Left kidney (tissue), 1 donor: ENCODE measurements at regions not wholly inside any gene's neighbourhood (a gene's known extent, or its start where the extent isn't known, plus 50 kb on each side); places are given as distances from the start of the nearest gene placed in this dataset.
A peak's percentile ranks its signal among the peaks of the same experiment; 100 is the strongest.

ENCODE experiments used
- DNase-seq: peaks from one replicate; pipeline ENCODE4 v3.0.0-alpha.2; 2013

DNA sequence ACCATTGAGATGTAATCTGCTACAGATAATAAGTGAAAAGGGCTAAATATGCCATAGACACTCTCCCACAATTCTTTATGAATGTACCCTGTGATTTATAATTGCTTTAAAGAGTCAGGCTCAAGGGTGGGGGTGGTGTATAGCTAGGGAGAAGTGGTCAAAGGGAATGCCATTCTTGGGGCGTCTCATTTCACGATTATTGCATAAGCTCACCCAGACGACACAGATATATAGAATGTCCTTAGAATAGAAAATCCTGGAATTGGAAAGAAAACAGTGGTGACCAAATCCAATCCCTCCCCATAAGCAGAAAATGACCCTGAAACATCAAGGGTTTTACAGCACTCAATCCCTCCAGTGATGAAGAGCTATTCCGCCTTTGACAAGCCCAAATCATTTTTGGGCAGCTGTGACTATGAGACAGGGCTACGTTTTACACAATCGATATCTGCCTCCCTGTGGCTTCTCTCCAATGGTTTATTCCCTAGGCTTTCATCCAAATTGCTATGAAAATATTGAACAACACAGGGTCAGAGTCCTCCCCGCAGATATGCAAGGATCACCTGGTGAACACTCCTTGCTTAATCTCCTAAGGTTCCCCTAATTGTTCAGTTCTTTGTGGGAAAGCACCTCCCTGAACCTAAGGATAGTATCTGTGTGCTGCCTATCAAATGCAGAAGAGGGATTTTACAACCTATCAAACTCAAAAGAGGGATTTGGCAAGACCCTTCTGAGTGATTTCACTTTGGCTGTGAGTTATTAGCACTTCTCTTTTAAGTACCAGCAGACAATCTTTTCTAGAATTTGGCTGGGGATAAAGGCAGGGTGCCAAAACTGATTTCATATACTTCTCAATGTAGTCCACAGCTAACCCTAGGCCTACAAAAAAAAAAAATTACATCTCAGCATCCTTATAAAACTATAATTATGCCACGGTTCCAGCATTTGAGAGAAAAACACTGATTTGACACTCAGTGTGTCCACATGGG, 144.9 kb upstream of the CDH6 start:
- DNase-seq, result no peak

DNA sequence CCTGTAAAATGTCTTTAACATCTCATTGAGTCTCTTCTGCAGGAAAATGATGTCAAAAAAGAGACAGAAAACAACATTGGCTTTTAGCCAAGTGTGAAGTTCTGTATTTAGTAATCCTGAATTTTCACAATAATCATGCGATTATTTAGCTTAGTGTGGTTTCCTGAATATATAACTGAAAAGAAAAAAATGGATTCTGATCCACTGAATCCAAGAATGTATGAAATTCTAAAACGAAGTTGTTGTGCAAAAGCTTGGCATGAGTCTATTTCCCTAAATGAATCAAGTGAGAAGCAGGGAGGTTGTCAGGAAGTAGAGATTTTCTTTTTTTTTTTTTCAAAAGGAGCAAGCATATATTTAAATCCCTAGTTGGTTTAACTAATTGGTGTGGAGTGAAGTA, 145.9 kb upstream of the CDH6 start:
- DNase-seq, result no peak

DNA sequence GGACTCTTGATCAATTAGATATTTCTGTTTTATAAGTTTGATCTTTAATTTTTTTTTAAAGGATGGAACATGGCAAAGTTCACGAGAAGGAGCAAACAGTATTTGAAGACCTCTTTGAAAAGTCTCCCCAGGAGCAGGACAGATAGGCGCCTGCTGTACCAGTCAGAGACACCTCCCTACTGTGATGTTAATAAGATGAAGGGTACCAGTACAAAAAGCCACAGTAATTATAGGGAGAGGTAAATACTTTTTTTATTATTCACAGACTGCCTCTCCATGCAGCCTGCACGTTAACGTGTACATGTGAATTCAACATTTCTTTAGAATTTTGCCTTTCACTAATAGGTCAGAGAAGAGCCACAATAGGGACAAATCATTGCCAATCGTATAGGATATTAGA, 146.5 kb upstream of the CDH6 start:
- no peak for DNase-seq

DNA sequence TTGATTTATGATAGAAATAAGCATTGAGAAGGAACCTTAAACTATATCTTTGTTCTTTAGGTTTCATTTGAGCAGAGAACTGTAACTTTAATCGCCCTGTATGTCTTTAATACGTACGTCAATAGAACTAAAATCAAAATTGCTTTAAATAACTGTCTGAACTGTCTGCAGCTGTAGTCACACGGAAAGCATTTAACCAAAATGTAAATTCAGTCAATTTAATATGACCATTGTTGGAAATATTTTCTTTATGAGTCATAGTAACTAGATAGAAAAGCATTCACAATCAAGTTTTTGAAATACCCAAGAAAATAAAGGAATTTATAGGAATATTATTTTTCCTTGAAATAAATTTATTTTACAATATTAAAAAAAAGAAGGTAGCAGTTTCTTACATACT, 157.1 kb upstream of the CDH6 start:
- no peak for DNase-seq

DNA sequence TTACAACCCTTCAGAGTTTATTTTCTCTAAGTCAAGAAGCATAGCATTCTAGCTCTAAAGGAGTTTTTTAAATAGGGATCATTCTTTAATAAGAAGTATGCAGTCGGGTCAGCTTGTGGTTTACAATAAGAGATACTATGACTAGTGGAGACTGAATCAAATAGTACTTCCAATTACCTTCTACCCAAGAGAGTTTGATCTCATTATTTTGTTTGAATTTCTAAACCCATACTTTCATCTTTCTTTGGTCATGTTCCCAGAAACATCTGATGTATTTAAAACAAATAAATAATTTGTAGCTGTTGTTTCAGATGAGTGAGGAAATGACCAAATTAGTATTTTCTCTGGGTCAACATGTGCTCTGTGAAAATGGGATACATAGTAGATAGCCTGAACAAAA, 160.2 kb upstream of the CDH6 start:
- no peak for DNase-seq

DNA sequence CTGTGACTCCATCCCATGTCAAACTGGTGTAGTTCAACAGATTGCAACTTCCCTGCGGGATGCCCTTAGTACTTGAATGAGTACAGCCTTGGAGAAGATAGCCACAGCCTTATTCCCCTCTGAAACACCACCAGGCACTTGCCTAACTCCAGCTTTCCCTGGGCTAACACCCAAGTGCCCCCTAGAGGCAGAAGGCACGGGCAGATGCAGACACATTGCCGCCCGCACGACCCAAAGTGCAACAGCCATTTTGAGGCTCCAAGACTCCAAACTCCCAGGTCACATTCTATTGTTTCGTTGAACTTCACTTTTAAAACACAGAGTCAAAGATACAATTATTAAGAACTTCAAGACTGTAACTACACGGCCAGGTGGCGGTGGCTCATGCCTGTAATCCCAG, 163.6 kb upstream of the CDH6 start:
- DNase-seq, result no peak

DNA sequence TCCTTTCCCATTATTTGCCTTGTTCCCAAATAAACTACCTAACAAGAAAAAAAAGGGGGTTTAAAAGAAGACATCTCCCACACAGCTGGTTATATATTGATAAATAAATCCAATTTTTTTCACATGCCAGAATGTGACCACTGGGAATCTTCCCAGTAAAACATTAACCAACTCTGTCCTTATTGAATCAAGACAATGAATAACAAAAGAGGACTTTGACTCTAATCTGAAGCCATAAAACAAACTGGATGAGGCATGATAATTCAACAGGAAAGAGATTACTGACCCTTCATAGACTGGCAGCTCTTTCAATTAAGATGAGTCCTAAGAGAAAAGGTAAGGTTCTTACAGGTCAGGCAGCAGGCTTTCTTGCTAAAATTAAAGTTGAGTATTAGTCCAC, 165.8 kb upstream of the CDH6 start:
- peak; percentile 19 for DNase-seq

DNA sequence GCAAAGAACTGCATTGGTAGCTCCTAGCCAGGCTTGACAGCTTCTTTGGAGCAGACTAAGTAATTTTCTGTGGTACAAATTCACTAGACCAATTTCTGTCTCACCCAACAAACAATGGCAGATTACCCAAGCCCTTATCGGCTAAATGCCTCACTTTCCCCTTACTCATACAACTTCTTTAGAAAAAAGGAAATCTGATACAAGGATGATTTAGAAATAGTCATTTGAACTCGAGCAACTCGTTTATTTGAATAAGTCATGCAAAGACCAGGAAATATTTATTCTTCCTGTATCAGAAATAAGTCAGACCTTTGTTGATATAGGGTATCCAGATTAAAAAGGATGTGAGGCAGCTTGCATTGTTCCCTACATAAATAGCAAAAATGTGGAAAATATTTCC, 170.4 kb upstream of the CDH6 start:
- DNase-seq, result no peak

DNA sequence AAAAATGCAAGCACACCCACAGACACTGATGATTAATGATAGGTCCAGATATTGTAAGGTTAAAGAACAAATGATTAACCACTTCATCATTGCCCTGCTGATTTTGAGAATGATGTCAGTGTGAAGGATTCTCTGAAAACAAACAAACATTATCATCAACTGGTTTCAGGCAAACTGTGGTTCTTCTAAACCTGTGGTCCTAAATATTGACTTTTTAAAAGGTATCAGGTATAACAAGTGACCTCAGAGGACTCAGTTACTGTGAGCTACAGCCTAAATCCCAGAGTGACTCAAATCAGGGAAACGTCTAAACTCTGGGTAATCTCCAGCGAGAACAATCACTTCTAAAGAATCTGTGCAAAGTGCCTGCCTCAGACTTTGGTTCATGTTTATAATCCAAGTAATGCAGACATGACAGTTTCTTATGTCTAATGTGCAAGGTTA, 172.3 kb upstream of the CDH6 start:
- no peak for DNase-seq

DNA sequence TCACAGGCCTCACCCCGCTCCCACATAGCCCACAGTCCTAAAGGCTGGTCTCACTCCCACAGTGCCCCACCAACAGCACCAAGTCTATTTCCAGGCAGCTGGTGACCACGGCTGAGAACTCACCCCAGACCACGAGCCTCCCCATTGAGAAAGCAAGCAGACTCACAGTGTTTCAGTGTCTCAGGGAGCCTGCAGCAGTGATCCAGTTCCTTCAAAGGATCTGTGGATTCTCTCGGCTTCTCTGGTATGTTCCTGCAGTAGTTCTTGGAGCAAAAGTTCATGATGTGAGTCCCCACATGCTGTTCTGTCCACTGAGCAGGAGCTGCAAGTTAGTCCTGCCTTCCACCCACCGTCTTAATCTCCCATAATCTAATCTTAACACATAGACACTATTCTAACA, 185.3 kb upstream of the CDH6 start:
- DNase-seq, result no peak

DNA sequence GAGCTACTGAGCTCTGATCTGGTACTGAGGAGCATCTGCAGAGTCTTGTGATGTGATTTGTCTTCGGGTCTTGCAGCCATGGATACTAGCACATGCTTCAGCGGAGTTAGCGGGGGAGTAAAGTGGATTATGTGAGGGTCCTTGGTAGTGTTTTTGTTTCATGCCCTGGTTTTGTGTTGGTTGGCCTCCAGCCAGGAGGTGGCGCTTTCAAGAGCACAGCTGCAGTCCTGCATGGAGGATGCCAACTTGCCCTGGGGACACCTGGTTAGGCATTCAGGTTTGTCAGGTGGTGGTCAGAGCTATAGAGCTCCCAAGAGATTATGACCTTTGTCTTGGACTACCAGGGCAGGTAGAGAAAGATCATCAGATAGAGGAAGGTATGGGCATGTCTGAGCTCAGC, 185.8 kb upstream of the CDH6 start:
- DNase-seq, result no peak

DNA sequence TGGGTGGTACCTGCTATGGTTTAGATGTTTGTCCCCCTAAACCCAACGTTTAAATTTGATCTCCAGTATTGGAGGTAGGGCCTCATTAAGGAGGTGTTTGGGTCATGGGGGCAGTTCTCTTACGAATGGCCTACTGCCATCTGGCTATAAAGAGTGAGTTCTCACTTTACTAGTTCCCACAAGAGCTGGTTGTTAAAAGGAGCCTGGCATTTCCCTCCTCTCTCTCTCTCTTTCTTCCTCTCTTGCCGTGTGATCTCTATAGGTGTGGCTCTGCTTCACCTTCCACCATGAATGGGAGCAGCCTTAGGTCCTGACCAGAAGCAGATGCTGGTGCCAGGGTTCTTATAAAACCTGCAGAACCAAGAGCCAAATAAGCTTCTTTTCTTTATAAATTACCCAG, 193.2 kb upstream of the CDH6 start:
- no peak for DNase-seq

DNA sequence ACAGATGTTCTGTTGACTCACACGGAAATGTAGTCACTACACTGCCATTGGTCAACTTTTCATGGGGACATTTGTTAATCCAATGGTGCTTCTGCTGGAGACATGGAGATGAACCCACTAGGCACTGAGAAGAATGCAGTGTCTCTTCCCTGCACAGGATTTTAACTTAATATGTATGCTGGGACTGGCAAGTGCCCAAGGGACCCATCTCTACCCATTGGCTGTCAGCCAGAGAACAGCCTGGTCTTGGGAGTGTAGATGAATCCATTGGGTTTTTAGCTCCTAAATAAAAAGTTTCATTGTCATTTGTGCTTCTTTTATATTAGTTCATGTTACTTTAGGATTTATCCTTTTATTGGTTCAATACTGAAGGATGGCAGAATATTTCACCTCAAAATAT, 195.8 kb upstream of the CDH6 start:
- no peak for DNase-seq

DNA sequence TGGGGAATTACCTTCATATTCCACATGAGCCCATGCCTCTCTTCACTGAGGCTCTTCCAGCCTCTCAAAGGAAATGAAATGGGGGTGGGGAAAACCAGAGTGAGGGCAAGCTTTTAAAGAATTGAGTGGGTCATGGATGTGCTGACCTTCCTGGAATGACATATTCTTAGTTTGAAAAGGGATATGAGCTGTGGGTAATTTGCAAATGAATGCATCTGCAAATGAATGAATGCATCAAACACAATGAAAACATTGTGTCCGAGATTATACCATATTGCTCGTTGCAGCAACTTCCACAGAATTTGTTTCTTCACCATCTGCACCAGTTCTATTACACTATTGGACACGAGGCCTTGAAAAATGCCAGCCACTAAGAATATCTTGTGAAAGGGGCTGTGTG, 198.6 kb upstream of the CDH6 start:
- no peak for DNase-seq

DNA sequence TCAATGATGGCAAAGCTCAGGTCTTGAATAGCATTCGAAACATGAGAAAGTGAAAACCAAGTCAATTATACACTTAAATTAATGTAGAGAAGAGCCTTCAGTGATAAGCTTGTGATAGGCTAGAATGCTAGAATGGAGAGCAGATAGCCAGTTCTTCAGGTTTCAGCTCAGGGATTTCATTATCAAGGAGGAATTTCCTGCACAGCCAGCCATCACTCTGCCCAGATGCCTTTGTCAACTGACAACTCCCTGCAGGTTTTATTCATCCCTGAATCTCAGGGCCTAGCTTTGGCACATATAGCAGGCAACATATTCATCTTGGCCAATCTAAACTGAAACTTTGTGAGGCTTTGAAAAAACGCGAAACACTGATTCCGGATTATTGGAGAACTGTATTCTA, 199.3 kb upstream of the CDH6 start:
- no peak for DNase-seq

DNA sequence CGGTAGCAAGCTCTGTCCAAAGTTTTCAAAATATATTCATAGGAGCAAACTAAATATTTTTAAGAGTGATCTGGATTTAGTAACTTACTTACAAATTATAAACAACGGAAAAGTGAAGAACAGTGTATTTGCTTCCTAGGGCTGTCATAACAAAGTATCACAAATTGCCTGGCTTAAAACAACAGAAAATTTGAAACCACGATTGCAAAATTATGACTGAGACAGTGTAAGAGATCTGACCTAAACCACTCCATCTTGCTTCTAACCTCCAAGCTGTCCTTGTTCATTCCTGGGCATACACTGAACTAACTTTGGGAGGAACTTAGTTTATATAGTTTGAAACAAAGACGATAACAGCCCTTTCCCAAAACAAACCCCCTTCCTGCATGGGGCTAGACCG, 202.0 kb upstream of the CDH6 start:
- no peak for DNase-seq

DNA sequence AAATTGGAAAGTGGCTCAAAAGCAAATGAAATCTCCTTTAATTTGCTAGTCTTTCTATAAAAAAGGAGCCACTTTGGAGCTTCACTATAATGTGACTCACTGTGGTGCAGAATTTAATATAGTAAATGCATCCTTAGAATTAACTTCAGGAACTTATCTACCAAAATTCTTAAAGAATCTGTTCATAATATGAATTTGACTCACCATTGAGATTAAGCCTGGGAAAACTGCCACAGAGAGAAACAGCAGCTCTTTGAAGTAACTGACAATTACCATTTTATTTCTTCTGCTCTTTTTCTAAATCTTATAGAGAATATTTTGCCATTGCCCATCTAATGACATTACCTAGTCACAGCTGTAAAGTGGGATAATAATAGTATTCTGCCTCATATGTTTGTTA, 211.9 kb upstream of the CDH6 start:
- DNase-seq, result no peak

DNA sequence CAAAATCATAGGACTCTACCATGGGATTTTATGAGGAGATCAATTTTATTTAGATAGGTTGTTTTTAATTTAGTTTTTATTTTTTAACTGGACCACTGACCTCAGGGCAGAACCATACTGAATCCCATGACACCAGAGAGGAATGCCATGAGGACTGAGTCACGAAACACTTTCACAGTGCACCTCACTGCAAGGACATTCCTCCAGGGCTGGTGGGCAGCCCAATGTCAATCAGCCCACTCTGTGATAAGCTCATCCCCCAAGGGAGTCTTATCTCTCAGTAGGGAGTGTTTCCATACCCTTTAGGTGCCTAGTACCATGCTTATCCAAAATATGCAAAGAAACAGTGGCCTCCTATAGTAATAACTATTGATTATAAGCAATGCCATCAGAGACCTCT, 224.5 kb upstream of the CDH6 start:
- no peak for DNase-seq

DNA sequence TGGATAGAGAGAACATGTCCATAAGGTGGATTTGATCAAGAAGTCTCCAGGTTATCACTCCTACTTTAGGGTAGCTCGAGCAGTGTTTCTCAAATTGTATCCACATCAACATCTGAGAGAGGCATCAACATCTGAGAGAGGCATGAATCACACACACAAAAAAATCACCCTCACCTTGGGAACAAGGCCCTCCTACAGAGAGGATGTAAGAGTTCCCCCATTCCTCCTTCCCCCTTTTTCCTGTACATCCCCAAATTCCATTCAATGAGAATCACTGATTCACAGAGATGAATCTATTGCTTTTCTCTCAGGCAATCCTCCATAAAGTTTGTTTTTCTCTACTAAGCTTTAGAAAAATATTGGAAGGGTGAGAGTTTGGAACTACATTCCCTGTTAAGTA, 233.4 kb upstream of the CDH6 start:
- DNase-seq, result no peak

DNA sequence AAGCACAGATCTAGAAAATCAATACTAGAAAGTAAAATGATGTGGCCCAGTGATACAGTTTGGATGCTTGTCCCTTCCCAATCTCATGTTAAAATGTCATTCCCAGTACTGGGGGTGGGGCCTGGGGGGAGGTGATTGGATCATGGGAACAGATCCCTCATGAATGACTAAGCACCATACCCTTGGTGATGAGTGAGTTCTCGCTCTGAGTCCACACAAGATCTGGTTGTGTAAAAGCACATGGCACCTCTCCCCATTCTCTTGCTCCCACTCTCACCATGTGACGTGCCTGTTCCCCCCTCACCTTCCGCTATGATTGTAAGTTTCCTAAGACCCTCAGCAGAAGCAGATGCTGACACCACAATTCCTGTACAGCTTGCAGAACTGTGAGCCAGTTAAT, 234.2 kb upstream of the CDH6 start:
- no peak for DNase-seq

DNA sequence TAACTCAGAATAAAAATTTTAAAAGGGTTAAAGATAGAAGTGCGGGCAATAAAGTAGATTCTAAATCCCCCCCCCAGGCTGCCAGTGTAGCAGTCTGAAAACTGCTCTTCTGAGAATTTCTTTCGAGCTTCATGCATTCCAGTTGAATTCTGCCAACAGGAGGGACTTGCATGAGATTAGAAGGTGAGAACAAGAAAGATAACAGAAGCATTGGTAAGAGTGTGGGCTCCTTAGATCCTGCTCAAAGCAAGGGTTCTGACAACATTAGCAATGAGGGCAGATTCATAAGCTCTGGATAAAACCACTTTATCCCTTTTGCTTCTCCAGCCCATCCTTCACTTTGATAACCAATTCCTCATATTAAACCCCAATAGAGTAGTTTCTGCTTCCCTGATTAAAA, 235.9 kb upstream of the CDH6 start:
- no peak for DNase-seq

DNA sequence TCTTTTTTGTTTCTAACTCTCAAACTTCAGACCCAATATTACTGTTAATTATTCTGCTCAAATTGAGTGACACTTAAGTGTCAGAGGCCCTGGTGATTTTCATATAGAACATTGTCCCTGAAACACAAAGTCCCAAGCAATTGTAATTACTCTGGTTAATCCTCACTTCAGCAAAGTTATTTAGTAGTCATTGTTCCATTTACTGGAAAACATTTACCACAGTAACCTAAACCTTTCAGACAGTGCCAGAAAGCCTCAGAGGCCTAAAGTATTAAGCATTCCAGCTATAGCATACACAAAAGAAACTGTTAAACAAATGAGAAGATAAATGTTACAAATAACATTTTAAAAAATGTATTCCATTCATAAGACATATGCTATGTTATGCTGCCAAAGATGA, 237.2 kb upstream of the CDH6 start:
- no peak for DNase-seq

DNA sequence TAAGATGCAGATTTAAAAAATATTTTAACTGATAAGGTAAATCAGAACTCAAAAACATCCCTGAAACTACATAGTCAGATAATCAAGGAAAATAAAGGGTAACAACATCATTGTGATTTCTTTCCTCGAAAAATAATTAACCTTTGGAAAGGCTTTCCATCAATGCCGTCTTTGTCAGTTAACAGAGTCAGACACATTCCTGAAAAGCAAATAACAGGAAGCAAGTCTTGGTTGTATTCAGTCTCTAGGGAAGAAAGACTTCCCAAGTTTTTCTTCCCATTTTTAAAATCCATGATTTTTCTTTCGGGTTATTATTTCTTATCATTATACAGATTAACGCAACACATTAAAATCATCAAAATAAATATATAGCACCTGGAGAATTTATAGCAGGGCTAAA, 256.4 kb upstream of the CDH6 start:
- no peak for DNase-seq

DNA sequence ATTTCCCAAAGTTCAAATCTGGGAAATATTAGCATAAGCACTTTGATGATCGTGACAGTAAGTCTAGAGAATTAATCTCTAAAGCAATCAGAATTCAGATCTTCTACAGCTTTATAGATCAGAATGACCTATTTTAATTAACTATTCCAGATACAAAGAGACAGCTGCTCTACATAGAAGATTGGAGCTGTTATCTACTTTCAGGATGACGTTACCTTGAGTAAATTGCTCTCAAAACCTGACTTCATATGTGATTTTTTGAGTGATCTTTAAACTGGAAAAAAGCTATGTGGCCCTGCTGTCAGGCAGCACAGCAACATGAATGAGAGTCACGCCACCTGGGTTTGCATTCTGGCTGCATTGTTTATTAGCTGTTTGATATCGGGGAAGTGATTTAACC, 259.9 kb upstream of the CDH6 start:
- DNase-seq, result no peak
